GM23248 (cell line): ENCODE measurements at regions not wholly inside any gene's neighbourhood (a gene's known extent, or its start where the extent isn't known, plus 50 kb on each side); places are given as distances from the start of the nearest gene placed in this dataset.

Experiments used
- DNase-seq: peaks from one replicate; pipeline ENCODE4 v3.0.0-alpha.2; 2015
- H2AFZ ChIP-seq: fragments of 200-600 bp; sonication (generic); 2 replicates; pipeline ENCODE4 v1.6.1; 2016; ENCODE audit warnings: antibody characterized with exemption
- H3F3A ChIP-seq: fragments of 200-600 bp; sonication (generic); 2 replicates; pipeline ENCODE4 v1.6.1; 2016; ENCODE audit warnings: mild to moderate bottlenecking, antibody characterized with exemption, mixed run types; ENCODE audit not compliant: insufficient read depth
- H3K27ac ChIP-seq: fragments of 200-600 bp; sonication (generic); 2 replicates; pipeline ENCODE4 v1.5.1; 2016; ENCODE audit warnings: mild to moderate bottlenecking
- H3K27me3 ChIP-seq: fragments of 200-600 bp; sonication (generic); replicated peaks from 2 replicates; pipeline ENCODE4 v1.6.1; 2016; ENCODE audit warnings: mild to moderate bottlenecking; ENCODE audit not compliant: insufficient read depth
- H3K36me3 ChIP-seq: fragments of 200-600 bp; sonication (generic); 2 replicates; pipeline ENCODE4 v1.6.1; 2016; ENCODE audit warnings: low read depth, mild to moderate bottlenecking
- H3K4me1 ChIP-seq: fragments of 200-600 bp; sonication (generic); 2 replicates; pipeline ENCODE4 v1.6.1; 2016; ENCODE audit warnings: mild to moderate bottlenecking; ENCODE audit not compliant: insufficient read depth
- H3K4me2 ChIP-seq: fragments of 200-600 bp; sonication (generic); one replicate; pipeline ENCODE4 v1.6.1; 2016; ENCODE audit warnings: mild to moderate bottlenecking; ENCODE audit not compliant: unreplicated experiment
- H3K4me3 ChIP-seq: fragments of 200-600 bp; sonication (generic); 2 replicates; pipeline ENCODE4 v1.5.1; 2016; ENCODE audit warnings: mild to moderate bottlenecking
- H3K79me2 ChIP-seq: fragments of 200-600 bp; sonication (generic); 2 replicates; pipeline ENCODE4 v1.6.1; 2016; ENCODE audit warnings: mild to moderate bottlenecking; ENCODE audit not compliant: insufficient read depth
- H3K9ac ChIP-seq: fragments of 200-600 bp; sonication (generic); 2 replicates; pipeline ENCODE4 v1.6.1; 2016; ENCODE audit warnings: mild to moderate bottlenecking
- H3K9me2 ChIP-seq: fragments of 200-600 bp; sonication (generic); 2 replicates; pipeline ENCODE4 v1.6.1; 2016; ENCODE audit warnings: mixed run types, mild to moderate bottlenecking, moderate library complexity; ENCODE audit not compliant: insufficient read depth
- H3K9me3 ChIP-seq: fragments of 200-600 bp; sonication (generic); one replicate; pipeline ENCODE4 v1.6.1; 2017; ENCODE audit warnings: low read depth
- H4K20me1 ChIP-seq: fragments of 200-600 bp; sonication (generic); 2 replicates; pipeline ENCODE4 v1.6.0; 2016; ENCODE audit not compliant: insufficient read depth
- EZH2 ChIP-seq: fragments of 200-600 bp; sonication (generic); IDR thresholded peaks from 2 replicates; pipeline ENCODE4 v1.6.1; 2018; ENCODE audit warnings: antibody characterized with exemption, mild to moderate bottlenecking; ENCODE audit not compliant: insufficient read depth, poor library complexity, severe bottlenecking
- EZH2phosphoT487 ChIP-seq: fragments of 200-600 bp; sonication (generic); IDR thresholded peaks from 2 replicates; pipeline ENCODE4 v1.6.1; 2018; ENCODE audit warnings: antibody characterized with exemption, moderate library complexity, mild to moderate bottlenecking, low read depth; ENCODE audit not compliant: insufficient read depth
- WGBS, 2 experiments: methylation state at CpG; one replicate each; pipeline ENCODE4 v1.1.6; 2015 to 2017; ENCODE audit warnings: low lambda C conversion rate in 2 of 2, low coverage in 1 of 2; ENCODE audit errors: missing lambda C conversion rate in 2 of 2; 5-methylcytosine and 5-hydroxymethylcytosine counted together
- in situ Hi-C: fragments of 300-500 bp; cut with MboI; formaldehyde crosslinking; loops from 2 replicates; pipeline ENCODE4 v1.15.0; 2020

DNA sequence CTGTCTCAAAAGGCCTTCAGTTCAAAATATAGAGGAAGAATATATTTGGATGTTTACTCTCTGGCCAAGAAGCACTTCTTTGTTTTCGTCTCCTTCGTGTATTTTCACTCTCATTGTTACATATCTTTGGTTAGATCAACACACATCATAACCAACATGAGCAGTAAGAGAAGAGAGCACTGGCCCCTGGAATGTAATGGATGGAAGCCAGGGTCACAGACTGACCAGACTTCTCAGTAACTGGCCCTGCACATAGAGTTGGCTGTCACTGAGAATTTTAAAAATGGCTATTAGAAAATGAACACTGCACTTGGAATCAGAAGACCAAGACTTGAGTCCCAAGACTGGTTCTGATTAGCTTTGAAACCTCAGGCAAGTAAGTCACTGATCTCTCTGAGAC, 215.9 kb upstream of the RRP15 start:
- Histone ChIP-seq H3F3A (no peaks in the 10 kb centered on the region), H3K9me3 (no peaks in the 10 kb centered on the region), H3K4me3 (no peak overlapping the region), H3K4me1 (no peaks in the 10 kb centered on the region), H3K9me2 (no peaks in the 10 kb centered on the region), H4K20me1 (no peaks in the 10 kb centered on the region), H2AFZ (no peak overlapping the region), H3K4me2 (no peak overlapping the region), H3K36me3 (no peaks in the 10 kb centered on the region), H3K27ac (no peak overlapping the region), H3K9ac (no peak overlapping the region), H3K79me2 (no peaks in the 10 kb centered on the region), H3K27me3 (no peaks in the 10 kb centered on the region)
- 0% methylated on average over 2 of the region's 2 CpGs for WGBS, 2 experiments
- DNase-seq, result no peak
- no peak for TF ChIP-seq EZH2
- no peak for TF ChIP-seq EZH2phosphoT487
- in situ Hi-C loops, result no loop called here

GRCh38 chr1:218073062-218073461, 212.0 kb upstream of the RRP15 start:
- Histone ChIP-seq H4K20me1 (no peaks in the 10 kb centered on the region), H3K4me1 (no peaks in the 10 kb centered on the region), H3K9me3 (no peaks in the 10 kb centered on the region), H3K79me2 (no peaks in the 10 kb centered on the region), H2AFZ (no peak overlapping the region), H3K9me2 (no peaks in the 10 kb centered on the region), H3K4me3 (no peak overlapping the region), H3K9ac (no peak overlapping the region), H3K27me3 (no peaks in the 10 kb centered on the region), H3K27ac (no peak overlapping the region), H3K36me3 (no peaks in the 10 kb centered on the region), H3K4me2 (no peak overlapping the region), H3F3A (no peaks in the 10 kb centered on the region)
- in situ Hi-C loops, result no loop called here
- DNase-seq, result no peak
- TF ChIP-seq EZH2 (no peak), EZH2phosphoT487 (no peak)

- Histone ChIP-seq H3K36me3 (no peaks in the 10 kb centered on the region), H3K4me1 (no peaks in the 10 kb centered on the region), H3K9me2 (no peaks in the 10 kb centered on the region), H3K4me3 (no peak overlapping the region), H3K4me2 (no peak overlapping the region), H4K20me1 (no peaks in the 10 kb centered on the region), H3K27ac (no peak overlapping the region), H3K27me3 (no peaks in the 10 kb centered on the region), H3K9ac (no peak overlapping the region), H3K79me2 (no peaks in the 10 kb centered on the region), H2AFZ (no peak overlapping the region), H3K9me3 (no peaks in the 10 kb centered on the region), H3F3A (no peaks in the 10 kb centered on the region)
- no peak for DNase-seq
- in situ Hi-C loops, result no loop called here
- WGBS, 2 experiments, result 13 to 14% methylated on average over 3 of the region's 3 CpGs
- TF ChIP-seq EZH2phosphoT487 (no peak), EZH2 (no peak)
These were observed 206.2 kb upstream of the RRP15 start for GRCh38 chr1:218078916-218079315.

DNA sequence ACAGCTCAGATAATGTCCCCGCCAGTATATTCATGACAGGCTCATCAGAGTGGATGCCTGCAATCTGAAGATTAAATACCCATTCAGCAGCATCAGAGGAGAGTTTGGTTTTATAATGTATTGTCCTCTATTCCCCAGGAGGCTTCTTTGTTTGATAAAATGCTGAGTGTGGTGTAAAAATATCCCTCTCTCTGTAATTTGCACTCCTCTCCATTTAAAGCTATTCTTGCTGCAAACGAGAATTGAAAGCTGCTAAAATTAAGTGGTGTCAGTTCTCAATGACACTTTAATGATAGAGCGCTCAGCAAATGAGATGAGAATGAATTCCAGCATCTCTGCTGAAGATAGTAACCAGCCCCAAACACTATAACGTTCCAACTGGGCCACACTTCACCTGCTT, 205.7 kb upstream of the RRP15 start:
- Histone ChIP-seq H3K9me3 (no peaks in the 10 kb centered on the region), H4K20me1 (no peaks in the 10 kb centered on the region), H3K27me3 (no peaks in the 10 kb centered on the region), H3K9ac (no peak overlapping the region), H3K27ac (no peak overlapping the region), H3K4me2 (no peak overlapping the region), H3K9me2 (no peaks in the 10 kb centered on the region), H3K79me2 (no peaks in the 10 kb centered on the region), H3K36me3 (no peaks in the 10 kb centered on the region), H3K4me3 (no peak overlapping the region), H3K4me1 (no peaks in the 10 kb centered on the region), H2AFZ (no peak overlapping the region), H3F3A (no peaks in the 10 kb centered on the region)
- DNase-seq, result no peak
- TF ChIP-seq EZH2 (no peak), EZH2phosphoT487 (no peak)
- 7 to 9% methylated on average over 4 of the region's 4 CpGs for WGBS, 2 experiments
- in situ Hi-C loops, result no loop called here

- no peaks in the 10 kb centered on the region for H3K27me3 ChIP-seq
- TF ChIP-seq EZH2, result no peak
- TF ChIP-seq EZH2phosphoT487, result no peak
- H3F3A ChIP-seq, result no peaks in the 10 kb centered on the region
- no peak for DNase-seq
- H3K9me3 ChIP-seq, result no peaks in the 10 kb centered on the region
- H3K36me3 ChIP-seq, result no peaks in the 10 kb centered on the region
- no peak overlapping the region for H2AFZ ChIP-seq
- H3K4me2 ChIP-seq, result no peak overlapping the region
- H3K79me2 ChIP-seq, result no peaks in the 10 kb centered on the region
- H3K27ac ChIP-seq, result no peak overlapping the region
- in situ Hi-C loops, result no loop called here
- no peaks in the 10 kb centered on the region for H3K9me2 ChIP-seq
- H3K9ac ChIP-seq, result no peak overlapping the region
- H4K20me1 ChIP-seq, result no peaks in the 10 kb centered on the region
- no peaks in the 10 kb centered on the region for H3K4me1 ChIP-seq
- no peak overlapping the region for H3K4me3 ChIP-seq
- 24 to 29% methylated on average over 5 of the region's 5 CpGs for WGBS, 2 experiments
These were observed 205.3 kb upstream of the RRP15 start for GRCh38 chr1:218079820-218080219.
